ENCODE measurements at regions not wholly inside any gene's neighbourhood (a gene's known extent, or its start where the extent isn't known, plus 50 kb on each side); places are given as distances from the start of the nearest gene placed in this dataset.

- TF ChIP-seq, protein P1, sequence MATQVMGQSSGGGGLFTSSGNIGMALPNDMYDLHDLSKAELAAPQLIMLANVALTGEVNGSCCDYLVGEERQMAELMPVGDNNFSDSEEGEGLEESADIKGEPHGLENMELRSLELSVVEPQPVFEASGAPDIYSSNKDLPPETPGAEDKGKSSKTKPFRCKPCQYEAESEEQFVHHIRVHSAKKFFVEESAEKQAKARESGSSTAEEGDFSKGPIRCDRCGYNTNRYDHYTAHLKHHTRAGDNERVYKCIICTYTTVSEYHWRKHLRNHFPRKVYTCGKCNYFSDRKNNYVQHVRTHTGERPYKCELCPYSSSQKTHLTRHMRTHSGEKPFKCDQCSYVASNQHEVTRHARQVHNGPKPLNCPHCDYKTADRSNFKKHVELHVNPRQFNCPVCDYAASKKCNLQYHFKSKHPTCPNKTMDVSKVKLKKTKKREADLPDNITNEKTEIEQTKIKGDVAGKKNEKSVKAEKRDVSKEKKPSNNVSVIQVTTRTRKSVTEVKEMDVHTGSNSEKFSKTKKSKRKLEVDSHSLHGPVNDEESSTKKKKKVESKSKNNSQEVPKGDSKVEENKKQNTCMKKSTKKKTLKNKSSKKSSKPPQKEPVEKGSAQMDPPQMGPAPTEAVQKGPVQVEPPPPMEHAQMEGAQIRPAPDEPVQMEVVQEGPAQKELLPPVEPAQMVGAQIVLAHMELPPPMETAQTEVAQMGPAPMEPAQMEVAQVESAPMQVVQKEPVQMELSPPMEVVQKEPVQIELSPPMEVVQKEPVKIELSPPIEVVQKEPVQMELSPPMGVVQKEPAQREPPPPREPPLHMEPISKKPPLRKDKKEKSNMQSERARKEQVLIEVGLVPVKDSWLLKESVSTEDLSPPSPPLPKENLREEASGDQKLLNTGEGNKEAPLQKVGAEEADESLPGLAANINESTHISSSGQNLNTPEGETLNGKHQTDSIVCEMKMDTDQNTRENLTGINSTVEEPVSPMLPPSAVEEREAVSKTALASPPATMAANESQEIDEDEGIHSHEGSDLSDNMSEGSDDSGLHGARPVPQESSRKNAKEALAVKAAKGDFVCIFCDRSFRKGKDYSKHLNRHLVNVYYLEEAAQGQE (IDR thresholded peaks at IDR 0.05; ENCODE audit: insufficient read depth in 1 of 2, low read depth in 2 of 2, low read length in 2 of 2) = no peak
- TF ChIP-seq FOXP2 (optimal IDR thresholded peaks at IDR 0.05; ENCODE audit: borderline replicate concordance, extremely low read depth, extremely low read length, insufficient read depth) (no peak), POLR2AphosphoS5 (IDR thresholded peaks at IDR 0.05; ENCODE audit: low read depth, low read length) (no peak), TAF1 (IDR thresholded peaks at IDR 0.05; ENCODE audit: borderline replicate concordance, insufficient read depth, low read length) (no peak), SIN3A (IDR thresholded peaks at IDR 0.05; ENCODE audit: borderline replicate concordance, insufficient read depth, low read length) (no peak)
These were observed 232.0 kb upstream of the PMEPA1 start for GRCh38 chr20:57941604-57942381.

- no peak for TF ChIP-seq FOXP2 (optimal IDR thresholded peaks at IDR 0.05; ENCODE audit: borderline replicate concordance, extremely low read depth, extremely low read length, insufficient read depth)
- TF ChIP-seq POLR2AphosphoS5 (IDR thresholded peaks at IDR 0.05; ENCODE audit: low read depth, low read length) = no peak
- no peak for TF ChIP-seq TAF1 (IDR thresholded peaks at IDR 0.05; ENCODE audit: borderline replicate concordance, insufficient read depth, low read length)
- TF ChIP-seq, protein P1 (IDR thresholded peaks at IDR 0.05; ENCODE audit: insufficient read depth in 1 of 2, low read depth in 2 of 2, low read length in 2 of 2) = no peak
- no peak for TF ChIP-seq SIN3A (IDR thresholded peaks at IDR 0.05; ENCODE audit: borderline replicate concordance, insufficient read depth, low read length)
These were observed 231.2 kb upstream of the PMEPA1 start for GRCh38 chr20:57940868-57941522.

DNA sequence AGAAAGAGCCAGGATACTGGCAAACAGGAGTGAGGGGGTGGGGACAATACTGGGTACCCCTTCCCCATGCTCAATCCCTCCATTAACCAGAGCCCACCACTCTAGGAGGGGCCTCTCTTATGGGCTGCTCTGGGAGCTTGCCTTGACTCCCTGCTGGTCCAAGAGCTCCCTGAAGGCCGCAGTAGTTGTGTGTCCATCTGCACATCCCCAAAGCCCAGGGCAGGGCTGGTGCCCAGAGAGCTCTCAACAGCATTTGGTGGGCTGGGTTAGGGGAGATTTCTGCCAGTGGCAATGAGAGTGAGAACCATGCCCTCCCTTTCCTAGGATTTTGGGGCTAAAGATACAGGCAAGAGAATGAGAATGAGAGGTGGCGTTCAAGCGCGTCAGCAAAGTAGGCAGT lies 230.6 kb upstream of the PMEPA1 start:
- TF ChIP-seq, protein P1 (IDR thresholded peaks at IDR 0.05; ENCODE audit: insufficient read depth in 1 of 2, low read depth in 2 of 2, low read length in 2 of 2) = no peak
- no peak for TF ChIP-seq POLR2AphosphoS5 (IDR thresholded peaks at IDR 0.05; ENCODE audit: low read depth, low read length)
- no peak for TF ChIP-seq FOXP2 (optimal IDR thresholded peaks at IDR 0.05; ENCODE audit: borderline replicate concordance, extremely low read depth, extremely low read length, insufficient read depth)
- TF ChIP-seq SIN3A (IDR thresholded peaks at IDR 0.05; ENCODE audit: borderline replicate concordance, insufficient read depth, low read length) = no peak
- no peak for TF ChIP-seq TAF1 (IDR thresholded peaks at IDR 0.05; ENCODE audit: borderline replicate concordance, insufficient read depth, low read length)

DNA sequence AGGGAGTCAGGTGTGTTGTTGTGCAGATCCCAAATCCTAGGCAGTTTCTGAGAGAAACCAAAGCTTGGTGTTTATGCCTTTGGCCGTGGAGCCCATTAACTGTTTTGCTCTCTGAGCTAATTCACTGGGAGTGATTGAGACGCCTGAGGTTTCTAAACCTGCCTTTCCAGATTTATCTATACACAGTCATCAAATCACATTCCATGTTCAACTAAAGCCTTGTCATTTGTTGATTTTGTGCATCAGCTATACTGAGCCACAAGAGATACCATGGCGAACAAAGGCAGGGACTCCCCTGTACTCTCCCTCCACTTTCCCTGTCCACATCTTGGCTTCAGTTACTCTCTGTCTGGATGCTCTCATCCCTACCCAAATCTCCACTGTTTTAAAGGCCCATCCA lies 229.7 kb upstream of the PMEPA1 start:
- TF ChIP-seq, protein P1 (IDR thresholded peaks at IDR 0.05; ENCODE audit: insufficient read depth in 1 of 2, low read depth in 2 of 2, low read length in 2 of 2) = no peak
